Fibroblast of peridontal ligament (primary cell): ENCODE measurements at regions not wholly inside any gene's neighbourhood (a gene's known extent, or its start where the extent isn't known, plus 50 kb on each side); places are given as distances from the start of the nearest gene placed in this dataset.
"Not testable (repeated sequence)": the region's sequence is repeated elsewhere in the genome, so short reads cannot be mapped to it uniquely, and the experiment has no call there.

Source experiments
- DNase-seq: peaks from one replicate; pipeline ENCODE4 v3.0.0-alpha.2; 2010; ENCODE audit errors: extremely low read depth

GRCh38 chr15:25170113-25170731, 215.4 kb downstream of the SNRPN start:
- no peak for DNase-seq

GRCh38 chr15:25170781-25171110, 216.0 kb downstream of the SNRPN start:
- DNase-seq: no peak

GRCh38 chr15:25171111-25171811, 216.5 kb downstream of the SNRPN start:
- no peak for DNase-seq

GRCh38 chr15:25171856-25172687, 217.3 kb downstream of the SNRPN start:
- DNase-seq: no peak

- no peak for DNase-seq
These were observed 217.9 kb downstream of the SNRPN start for GRCh38 chr15:25172691-25173090.

GRCh38 chr15:25173241-25174028, 218.6 kb downstream of the SNRPN start:
- no peak for DNase-seq

GRCh38 chr15:25174149-25174548, 219.4 kb downstream of the SNRPN start:
- DNase-seq: not testable (repeated sequence)

GRCh38 chr15:25175033-25175788, 220.4 kb downstream of the SNRPN start:
- no peak for DNase-seq

GRCh38 chr15:25175789-25176615, 221.2 kb downstream of the SNRPN start:
- no peak for DNase-seq

GRCh38 chr15:25176616-25176923, 221.8 kb downstream of the SNRPN start:
- DNase-seq: no peak

- DNase-seq: no peak
These were observed 222.5 kb downstream of the SNRPN start for GRCh38 chr15:25176991-25177954.

- DNase-seq: no peak
These were observed 223.4 kb downstream of the SNRPN start for GRCh38 chr15:25177955-25178801.

GRCh38 chr15:25178835-25179672, 224.3 kb downstream of the SNRPN start:
- DNase-seq: no peak

- DNase-seq: no peak
These were observed 225.1 kb downstream of the SNRPN start for GRCh38 chr15:25179673-25180511.

- no peak for DNase-seq
These were observed 226.0 kb downstream of the SNRPN start for GRCh38 chr15:25180606-25181292.
